ENCODE measurements at regions not wholly inside any gene's neighbourhood (a gene's known extent, or its start where the extent isn't known, plus 50 kb on each side); places are given as distances from the start of the nearest gene placed in this dataset.

DNA sequence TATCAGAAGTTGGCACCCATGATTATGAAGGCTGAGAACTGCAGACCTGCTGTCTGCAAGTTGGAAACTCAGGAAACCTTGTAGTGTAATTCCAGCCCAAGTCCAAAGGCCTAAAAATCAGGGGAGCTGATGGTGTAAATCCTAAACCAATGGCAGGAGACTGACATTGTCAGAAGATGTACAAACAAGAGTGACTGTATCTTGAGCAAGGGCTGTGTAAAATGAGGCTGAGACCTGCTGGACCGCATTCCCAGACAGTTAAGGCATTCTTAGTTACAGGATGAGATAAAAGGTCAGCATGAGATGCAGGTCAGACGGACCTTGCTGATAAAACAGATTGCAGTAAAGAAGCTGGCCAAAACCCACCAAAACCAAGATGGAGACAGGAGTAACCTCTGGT is 147.7 kb downstream of the COG6 start:
- DNase-seq: no peak
- no peaks in the 10 kb centered on the region for H3K36me3 ChIP-seq (replicated peaks; ENCODE audit: control insufficient read depth, insufficient read depth, low read length)
- H3K27me3 ChIP-seq (ENCODE audit: control insufficient read depth, insufficient read depth, low read length): no peaks in the 10 kb centered on the region
- H3K4me3 ChIP-seq (ENCODE audit: insufficient read depth, low read depth, low read length): no peak overlapping the region

DNA sequence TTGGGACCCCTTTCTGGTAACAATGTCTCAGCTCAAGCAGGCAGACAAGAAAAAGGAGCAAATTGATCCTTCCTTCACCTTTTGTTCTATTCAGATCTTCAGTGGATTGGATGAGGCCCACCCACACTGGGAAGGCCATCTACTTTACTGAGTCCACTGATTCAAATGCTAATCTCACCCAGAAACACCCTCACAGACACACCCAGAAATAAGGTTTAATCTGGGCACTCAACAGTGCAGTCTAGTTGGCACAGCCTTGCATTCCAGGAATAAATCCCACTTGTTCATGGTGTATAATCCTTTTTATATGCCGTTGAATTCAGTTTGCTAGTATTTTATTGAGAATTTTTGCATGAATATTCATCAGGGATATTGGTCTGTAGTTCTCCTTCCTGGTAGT is 148.4 kb downstream of the COG6 start:
- Histone ChIP-seq H3K4me3 (ENCODE audit: insufficient read depth, low read depth, low read length) (no peak overlapping the region), H3K27me3 (ENCODE audit: control insufficient read depth, insufficient read depth, low read length) (no peaks in the 10 kb centered on the region), H3K36me3 (replicated peaks; ENCODE audit: control insufficient read depth, insufficient read depth, low read length) (no peaks in the 10 kb centered on the region)
- no peak for DNase-seq

DNA sequence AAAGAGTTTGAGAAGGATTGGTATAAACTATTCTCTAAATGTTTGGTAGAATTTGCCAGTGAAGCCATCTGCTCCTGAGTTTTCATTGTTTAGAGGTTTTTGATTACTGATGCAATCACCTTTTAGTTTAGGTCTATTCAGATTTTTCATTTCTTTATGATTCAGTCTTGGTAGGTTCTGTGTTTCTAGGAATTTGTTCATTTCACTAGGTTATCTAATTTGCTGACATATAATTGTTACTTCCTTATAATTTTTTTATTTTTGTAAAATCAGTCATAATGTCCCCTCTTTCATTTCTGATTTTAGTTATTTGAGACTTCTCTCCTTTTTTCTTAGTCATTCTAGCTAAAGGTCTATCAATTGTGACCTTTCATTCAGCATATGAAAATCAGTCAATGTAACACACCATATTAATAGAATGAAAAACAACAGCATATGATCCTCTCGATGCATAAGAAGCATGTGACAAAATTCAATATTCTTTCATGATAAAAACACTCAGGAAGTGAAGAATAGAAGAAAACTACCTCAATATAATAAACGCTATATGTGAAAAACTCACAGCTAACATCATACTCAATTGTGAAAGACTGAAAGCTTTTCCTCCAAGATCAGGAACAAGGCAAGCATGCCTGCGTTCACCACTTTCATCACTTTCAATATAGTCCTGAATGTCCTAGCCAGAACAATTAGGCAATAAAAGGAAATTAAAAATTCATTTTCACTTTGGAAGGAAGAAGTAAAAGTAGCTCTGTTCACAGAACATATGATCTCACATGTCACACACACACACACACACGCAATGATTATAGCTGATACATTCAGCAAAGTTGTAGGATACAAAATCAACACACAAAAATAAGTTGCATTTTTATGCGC is 149.1 kb downstream of the COG6 start:
- no peak overlapping the region for H3K4me3 ChIP-seq (ENCODE audit: insufficient read depth, low read depth, low read length)
- H3K36me3 ChIP-seq (replicated peaks; ENCODE audit: control insufficient read depth, insufficient read depth, low read length): no peaks in the 10 kb centered on the region
- no peaks in the 10 kb centered on the region for H3K27me3 ChIP-seq (ENCODE audit: control insufficient read depth, insufficient read depth, low read length)
- DNase-seq: no peak

DNA sequence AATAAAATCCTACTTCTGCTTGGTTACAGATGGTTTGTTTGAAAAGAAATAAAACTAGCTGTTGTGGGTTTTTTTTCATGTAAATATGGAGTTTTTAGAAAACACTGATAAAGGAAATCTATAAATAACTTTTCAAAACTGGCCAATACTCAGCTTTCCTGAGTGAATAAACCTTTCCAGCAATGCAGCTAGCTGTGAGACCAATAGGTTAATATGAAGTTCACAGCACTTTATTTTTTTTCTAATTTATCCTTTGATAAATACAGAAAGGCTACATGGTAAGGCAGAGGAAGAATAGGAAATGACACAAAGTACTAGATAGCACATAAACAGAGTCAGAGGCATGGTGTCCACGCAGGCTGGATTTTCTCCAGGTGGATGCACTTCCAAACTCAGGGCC is 154.0 kb downstream of the COG6 start:
- H3K4me3 ChIP-seq (ENCODE audit: insufficient read depth, low read depth, low read length): no peak overlapping the region
- H3K27me3 ChIP-seq (ENCODE audit: control insufficient read depth, insufficient read depth, low read length): no peaks in the 10 kb centered on the region
- no peaks in the 10 kb centered on the region for H3K36me3 ChIP-seq (replicated peaks; ENCODE audit: control insufficient read depth, insufficient read depth, low read length)
- DNase-seq: no peak

DNA sequence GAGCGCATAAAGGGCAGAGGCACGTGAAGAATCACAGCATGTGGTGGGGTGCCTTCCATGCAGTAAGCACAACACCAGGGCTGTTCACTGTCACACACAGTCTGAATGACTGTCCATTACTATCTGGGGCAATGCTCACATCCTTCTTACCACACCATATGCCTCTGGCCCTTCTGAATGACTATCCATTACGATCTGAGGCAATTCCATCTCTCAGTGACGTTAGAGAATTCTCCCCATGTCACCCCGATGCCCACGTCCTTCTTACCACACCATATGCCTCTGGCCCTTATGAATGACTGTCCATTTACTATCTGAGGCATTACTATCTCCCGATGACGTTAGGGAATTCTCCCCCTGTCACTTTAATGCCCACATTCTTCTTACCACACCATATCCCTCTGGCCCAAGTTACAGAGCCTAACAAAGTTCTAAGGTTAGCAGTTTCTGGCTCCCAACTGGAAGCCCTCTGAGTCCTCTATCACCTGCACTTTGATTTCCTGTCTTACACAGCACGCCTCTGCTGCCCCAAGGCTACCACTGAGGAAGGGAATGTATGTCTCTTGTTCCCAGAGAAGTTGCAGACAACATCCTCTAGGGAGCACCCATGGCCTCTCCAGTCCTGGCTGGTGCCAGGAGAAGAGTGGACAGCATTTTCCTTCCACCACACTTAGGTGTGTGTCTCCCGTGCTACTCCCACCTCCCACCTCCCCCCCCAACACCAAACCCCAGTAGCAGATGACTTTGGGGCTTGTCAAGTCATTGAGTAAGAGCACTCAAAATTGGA is 154.8 kb downstream of the COG6 start:
- DNase-seq: no peak
- no peaks in the 10 kb centered on the region for H3K27me3 ChIP-seq (ENCODE audit: control insufficient read depth, insufficient read depth, low read length)
- H3K36me3 ChIP-seq (replicated peaks; ENCODE audit: control insufficient read depth, insufficient read depth, low read length): no peaks in the 10 kb centered on the region
- no peak overlapping the region for H3K4me3 ChIP-seq (ENCODE audit: insufficient read depth, low read depth, low read length)

DNA sequence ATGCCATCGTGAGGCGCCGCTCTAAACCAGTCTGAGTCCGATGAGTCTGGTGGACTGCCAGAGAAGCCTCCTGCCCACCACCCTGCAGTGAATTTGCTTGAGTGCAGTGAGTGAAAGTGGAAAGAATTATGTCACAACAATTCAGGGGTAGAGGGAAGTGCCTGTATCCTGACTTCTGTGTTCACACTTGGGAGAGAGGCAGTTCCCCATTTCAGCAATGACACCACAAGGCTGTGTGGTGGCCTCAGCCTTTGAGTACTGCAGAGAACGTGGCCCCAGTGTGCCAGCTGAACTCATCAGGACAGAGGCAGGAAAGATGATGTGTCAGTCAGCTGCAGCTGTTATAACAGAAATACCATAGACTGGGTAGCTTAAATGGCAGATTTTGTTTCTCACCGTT is 155.6 kb downstream of the COG6 start:
- no peak overlapping the region for H3K4me3 ChIP-seq (ENCODE audit: insufficient read depth, low read depth, low read length)
- DNase-seq: no peak

DNA sequence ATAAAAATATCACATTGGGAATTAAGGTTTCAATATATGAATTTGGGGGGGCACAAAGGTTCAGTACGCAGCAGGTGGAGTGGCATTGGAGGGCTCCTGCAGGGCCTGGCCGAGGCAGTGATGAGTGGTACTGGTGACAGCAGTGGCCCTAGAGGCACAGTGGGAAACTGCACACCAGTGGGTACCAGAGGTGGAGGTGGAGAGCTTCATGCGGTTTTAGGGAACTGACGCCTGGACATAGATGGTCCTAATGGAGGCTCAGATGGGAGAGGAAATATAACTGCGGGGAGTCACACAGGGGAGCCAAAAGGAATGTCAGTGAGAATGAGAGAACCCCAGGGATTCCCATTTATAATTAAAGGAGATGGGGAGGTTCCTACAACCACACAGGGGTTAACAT is 156.2 kb downstream of the COG6 start:
- H3K36me3 ChIP-seq (replicated peaks; ENCODE audit: control insufficient read depth, insufficient read depth, low read length): no peaks in the 10 kb centered on the region
- H3K27me3 ChIP-seq (ENCODE audit: control insufficient read depth, insufficient read depth, low read length): no peaks in the 10 kb centered on the region
- no peak overlapping the region for H3K4me3 ChIP-seq (ENCODE audit: insufficient read depth, low read depth, low read length)
- DNase-seq: no peak

More for the DNA sequence above, 155.6 kb downstream of the COG6 start:
- Histone ChIP-seq H3K36me3 (replicated peaks; ENCODE audit: control insufficient read depth, insufficient read depth, low read length) (no peaks in the 10 kb centered on the region), H3K27me3 (ENCODE audit: control insufficient read depth, insufficient read depth, low read length) (no peaks in the 10 kb centered on the region)

DNA sequence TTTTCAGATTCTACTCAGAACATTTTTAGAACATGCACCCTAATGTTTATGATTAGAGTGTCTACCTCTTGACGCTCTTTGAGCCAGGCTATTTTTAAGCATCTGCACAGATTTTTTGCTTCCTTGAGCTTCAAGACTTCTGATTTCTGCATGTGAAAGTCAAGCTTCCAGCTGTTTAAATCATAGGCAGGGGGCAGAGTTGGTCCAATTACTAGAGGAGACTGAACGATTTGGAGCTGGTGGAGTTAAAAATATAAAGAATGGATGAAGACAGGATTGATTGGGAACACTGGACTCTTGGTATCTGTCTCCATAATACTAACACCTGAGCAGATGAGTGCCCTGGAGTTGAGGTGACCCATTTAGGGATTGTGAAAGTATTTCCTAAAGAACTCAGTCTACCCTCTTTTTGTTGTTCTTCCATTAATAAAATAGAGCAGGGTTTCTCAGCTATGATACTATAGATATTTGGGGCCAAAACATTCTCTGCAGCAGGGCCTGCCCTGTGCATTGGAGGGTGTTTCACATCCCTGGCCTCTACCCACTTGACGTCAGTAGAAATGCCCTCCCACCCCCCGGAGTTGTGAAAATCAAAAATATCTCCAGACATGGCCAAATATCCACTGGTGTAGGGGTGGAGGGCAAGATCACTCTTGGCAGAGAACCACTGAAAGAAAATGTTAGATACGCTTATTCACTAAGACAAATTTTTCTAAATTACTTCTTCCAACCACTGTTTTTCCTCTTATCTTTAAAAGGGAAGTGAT is 160.1 kb downstream of the COG6 start:
- DNase-seq: no peak

DNA sequence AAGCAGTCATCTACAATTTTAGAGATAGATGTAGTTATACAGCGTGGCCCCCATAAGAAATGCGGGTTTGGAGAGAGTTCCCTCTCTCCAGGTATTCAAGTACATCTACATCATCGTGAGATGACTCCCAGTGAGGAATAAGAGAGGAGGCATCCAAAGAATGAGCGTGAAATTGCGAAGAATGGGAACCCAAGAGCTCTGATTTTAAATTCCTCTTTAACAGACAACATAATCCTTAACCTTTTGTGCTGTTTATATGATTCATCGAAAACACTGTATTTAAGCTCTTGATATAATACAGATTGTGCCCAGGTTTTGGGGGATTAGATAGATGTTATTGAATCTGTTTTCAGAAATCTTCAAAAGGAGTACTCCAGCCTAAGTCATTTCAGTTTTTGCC is 161.5 kb downstream of the COG6 start:
- no peak for DNase-seq
- Histone ChIP-seq H3K36me3 (replicated peaks; ENCODE audit: control insufficient read depth, insufficient read depth, low read length) (no peaks in the 10 kb centered on the region), H3K27me3 (ENCODE audit: control insufficient read depth, insufficient read depth, low read length) (no peaks in the 10 kb centered on the region), H3K4me3 (ENCODE audit: insufficient read depth, low read depth, low read length) (no peak overlapping the region)

More for the DNA sequence above, 160.1 kb downstream of the COG6 start:
- no peaks in the 10 kb centered on the region for H3K27me3 ChIP-seq (ENCODE audit: control insufficient read depth, insufficient read depth, low read length)
- no peaks in the 10 kb centered on the region for H3K36me3 ChIP-seq (replicated peaks; ENCODE audit: control insufficient read depth, insufficient read depth, low read length)
- no peak overlapping the region for H3K4me3 ChIP-seq (ENCODE audit: insufficient read depth, low read depth, low read length)

DNA sequence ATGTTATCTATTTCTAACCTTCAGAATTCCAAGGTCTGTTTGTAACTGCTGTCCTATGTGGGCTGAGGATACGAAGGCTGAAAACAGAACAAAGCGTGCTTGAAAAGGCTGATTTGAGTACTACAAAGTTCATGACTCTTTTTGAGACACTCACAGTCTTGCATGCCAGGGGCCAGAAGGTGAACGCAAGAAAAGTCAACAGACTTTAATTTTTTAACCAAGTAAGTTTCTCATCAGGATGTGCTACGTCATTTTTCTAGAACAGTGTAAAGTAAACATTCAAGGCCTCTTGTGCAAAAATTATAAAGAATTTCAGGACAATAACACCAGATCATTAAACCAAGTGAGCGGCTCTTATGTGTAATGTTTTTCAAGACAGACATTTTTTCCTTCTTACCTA is 163.5 kb downstream of the COG6 start:
- Histone ChIP-seq H3K36me3 (replicated peaks; ENCODE audit: control insufficient read depth, insufficient read depth, low read length) (no peaks in the 10 kb centered on the region), H3K4me3 (ENCODE audit: insufficient read depth, low read depth, low read length) (no peak overlapping the region), H3K27me3 (ENCODE audit: control insufficient read depth, insufficient read depth, low read length) (no peaks in the 10 kb centered on the region)
- DNase-seq: no peak

DNA sequence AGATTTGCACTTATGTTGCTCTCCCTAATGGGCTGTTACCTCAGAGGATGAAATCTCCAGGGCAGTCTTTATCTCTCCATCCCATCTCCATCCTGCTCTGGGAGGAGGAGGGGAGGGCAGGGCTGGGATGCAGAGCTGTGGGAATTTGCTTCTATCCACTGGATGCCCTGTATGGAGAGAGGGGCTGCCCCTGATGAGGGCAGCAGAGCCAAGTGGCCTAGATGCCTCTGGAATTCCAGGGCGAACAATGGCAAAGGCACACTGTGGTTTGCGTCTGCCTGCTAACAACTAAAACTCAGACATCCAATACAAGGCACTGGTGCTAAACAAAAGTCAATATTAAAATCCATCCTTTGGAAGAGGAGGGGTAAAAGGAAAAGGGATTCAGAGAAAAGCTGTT is 165.1 kb downstream of the COG6 start:
- DNase-seq: peak; percentile 26
- Histone ChIP-seq H3K4me3 (ENCODE audit: insufficient read depth, low read depth, low read length) (no peak overlapping the region), H3K27me3 (ENCODE audit: control insufficient read depth, insufficient read depth, low read length) (no peaks in the 10 kb centered on the region), H3K36me3 (replicated peaks; ENCODE audit: control insufficient read depth, insufficient read depth, low read length) (no peaks in the 10 kb centered on the region)

DNA sequence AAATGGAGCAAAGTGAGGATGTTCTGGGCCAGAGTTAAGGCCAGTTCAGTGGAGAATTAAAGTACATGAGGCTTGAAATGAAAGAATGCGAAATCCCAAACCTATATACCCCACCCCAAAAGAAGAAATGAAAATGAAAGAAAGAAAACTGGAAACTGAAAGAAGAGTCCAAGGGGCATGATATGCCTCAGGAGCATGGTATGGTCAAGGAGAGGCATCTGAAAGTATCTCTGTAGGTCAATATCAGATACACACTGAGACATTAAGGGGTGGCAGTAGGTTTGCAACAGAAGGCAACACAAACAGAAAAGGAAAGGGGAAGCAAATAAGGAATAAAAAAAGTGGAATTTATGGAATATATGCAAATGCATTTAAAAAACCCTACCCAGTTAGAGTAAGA is 166.5 kb downstream of the COG6 start:
- Histone ChIP-seq H3K36me3 (replicated peaks; ENCODE audit: control insufficient read depth, insufficient read depth, low read length) (no peaks in the 10 kb centered on the region), H3K4me3 (ENCODE audit: insufficient read depth, low read depth, low read length) (no peak overlapping the region), H3K27me3 (ENCODE audit: control insufficient read depth, insufficient read depth, low read length) (no peaks in the 10 kb centered on the region)
- no peak for DNase-seq

DNA sequence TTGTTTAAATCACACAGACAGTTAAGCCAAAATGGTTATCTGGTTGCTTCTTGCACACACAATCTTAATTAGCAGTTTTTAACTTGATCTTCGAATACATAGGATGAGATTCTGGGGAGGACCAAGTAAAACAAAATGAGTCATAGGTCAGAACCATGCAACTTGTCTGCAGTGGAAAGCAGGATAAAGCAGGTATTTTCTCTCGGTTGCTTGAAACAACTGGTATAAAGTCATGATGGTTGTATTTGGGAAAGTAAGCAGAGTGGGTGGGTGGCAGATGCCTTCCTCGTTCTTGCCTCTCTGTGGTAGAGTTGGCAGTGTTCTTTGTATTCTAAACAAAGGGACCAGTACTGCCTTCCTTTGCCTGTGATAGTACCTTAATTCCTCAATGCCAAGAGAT is 167.0 kb downstream of the COG6 start:
- H3K4me3 ChIP-seq (ENCODE audit: insufficient read depth, low read depth, low read length): no peak overlapping the region
- no peak for DNase-seq
- no peaks in the 10 kb centered on the region for H3K27me3 ChIP-seq (ENCODE audit: control insufficient read depth, insufficient read depth, low read length)
- H3K36me3 ChIP-seq (replicated peaks; ENCODE audit: control insufficient read depth, insufficient read depth, low read length): no peaks in the 10 kb centered on the region

DNA sequence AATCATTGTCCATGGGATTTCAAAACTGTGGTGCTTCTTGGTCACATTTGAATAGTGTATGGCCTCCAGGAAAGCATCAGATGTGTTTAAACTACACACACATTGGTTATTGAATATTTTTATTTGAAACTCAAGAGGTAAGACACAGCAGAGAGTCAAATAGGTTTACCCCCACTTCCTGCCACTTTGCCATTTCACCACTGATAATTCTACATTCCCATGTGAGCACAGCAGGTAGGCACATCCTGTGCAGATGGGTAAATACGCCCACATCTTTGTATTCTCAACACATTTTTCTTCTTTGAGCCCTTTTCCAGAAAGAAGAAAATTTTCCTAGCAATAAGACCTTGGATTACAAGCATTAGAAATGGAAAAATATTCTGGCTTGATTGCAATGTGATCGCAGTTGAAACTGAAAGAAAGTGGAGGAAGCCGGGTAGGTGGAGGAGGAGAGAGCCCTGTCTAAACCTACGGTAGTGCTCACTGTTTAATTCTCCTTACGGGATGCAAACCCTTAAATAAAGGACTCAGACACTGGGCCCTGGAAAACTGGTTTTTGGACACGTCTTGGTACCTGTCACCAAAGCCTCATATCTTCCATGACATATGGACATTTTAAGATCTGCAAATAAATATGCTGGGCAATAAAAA is 167.7 kb downstream of the COG6 start:
- Histone ChIP-seq H3K36me3 (replicated peaks; ENCODE audit: control insufficient read depth, insufficient read depth, low read length) (no peaks in the 10 kb centered on the region), H3K27me3 (ENCODE audit: control insufficient read depth, insufficient read depth, low read length) (no peaks in the 10 kb centered on the region), H3K4me3 (ENCODE audit: insufficient read depth, low read depth, low read length) (no peak overlapping the region)
- no peak for DNase-seq
